SJSA1 (cell line): ENCODE measurements at regions not wholly inside any gene's neighbourhood (a gene's known extent, or its start where the extent isn't known, plus 50 kb on each side); places are given as distances from the start of the nearest gene placed in this dataset.

Experiments
- DNase-seq, 2 experiments: peaks; one replicate each; pipeline ENCODE4 v3.0.0-alpha.2; 2015 to 2020; ENCODE audit warnings: low spot score in 2 of 2, low read depth in 1 of 2
- H3K27ac ChIP-seq: fragments of 250-450 bp; sonication (Bioruptor Pico); 2 replicates; pipeline ENCODE4 v1.5.1; 2020; ENCODE audit warnings: mild to moderate bottlenecking, moderate library complexity
- H3K27me3 ChIP-seq: fragments of 250-450 bp; sonication (Bioruptor Pico); replicated peaks from 2 replicates; pipeline ENCODE4 v1.5.1; 2020; ENCODE audit warnings: mild to moderate bottlenecking, moderate library complexity
- H3K36me3 ChIP-seq: fragments of 250-450 bp; sonication (Bioruptor Pico); 2 replicates; pipeline ENCODE4 v1.5.1; 2020; ENCODE audit warnings: mild to moderate bottlenecking
- H3K4me1 ChIP-seq: fragments of 250-450 bp; sonication (Bioruptor Pico); replicated peaks from 2 replicates; pipeline ENCODE4 v1.6.1; 2021; ENCODE audit warnings: mild to moderate bottlenecking
- H3K4me3 ChIP-seq: fragments of 250-450 bp; sonication (Bioruptor Pico); 2 replicates; pipeline ENCODE4 v1.5.1; 2020; ENCODE audit warnings: mild to moderate bottlenecking
- H3K9me3 ChIP-seq: fragments of 250-450 bp; sonication (Bioruptor Pico); replicated peaks from 2 replicates; pipeline ENCODE4 v1.5.1; 2020; ENCODE audit warnings: mild to moderate bottlenecking

DNA sequence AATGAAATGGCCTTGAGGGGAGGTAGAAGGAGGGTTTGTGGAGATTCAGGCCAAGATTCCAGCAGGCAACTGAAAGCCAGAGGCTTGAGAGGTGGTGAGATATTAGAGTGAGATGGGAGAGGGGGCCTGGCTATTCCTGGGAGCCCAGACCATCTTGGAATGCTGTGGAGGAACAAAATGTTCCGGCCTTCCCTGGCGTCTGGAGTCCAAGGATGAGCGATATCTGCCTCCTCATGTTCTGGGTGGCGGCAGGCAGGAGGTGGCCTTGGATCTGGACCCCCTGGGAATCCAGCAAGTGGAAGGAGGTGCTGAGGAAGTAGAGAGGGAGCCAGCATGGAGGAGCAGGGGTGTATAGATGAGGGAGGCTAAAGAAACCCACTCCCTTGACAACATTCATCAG, 335.9 kb downstream of the CYP26B1 start:
- H3K9me3 ChIP-seq: no peaks in the 10 kb centered on the region; the same call in 1 of the 2 replicates
- no peak for DNase-seq
- H3K4me3 ChIP-seq: no peak overlapping the region
- no peaks in the 10 kb centered on the region for H3K27me3 ChIP-seq
- H3K36me3 ChIP-seq: no peaks in the 10 kb centered on the region
- H3K27ac ChIP-seq: no peak overlapping the region
- peaks cover 9% of the 10 kb centered on the region for H3K4me1 ChIP-seq

DNA sequence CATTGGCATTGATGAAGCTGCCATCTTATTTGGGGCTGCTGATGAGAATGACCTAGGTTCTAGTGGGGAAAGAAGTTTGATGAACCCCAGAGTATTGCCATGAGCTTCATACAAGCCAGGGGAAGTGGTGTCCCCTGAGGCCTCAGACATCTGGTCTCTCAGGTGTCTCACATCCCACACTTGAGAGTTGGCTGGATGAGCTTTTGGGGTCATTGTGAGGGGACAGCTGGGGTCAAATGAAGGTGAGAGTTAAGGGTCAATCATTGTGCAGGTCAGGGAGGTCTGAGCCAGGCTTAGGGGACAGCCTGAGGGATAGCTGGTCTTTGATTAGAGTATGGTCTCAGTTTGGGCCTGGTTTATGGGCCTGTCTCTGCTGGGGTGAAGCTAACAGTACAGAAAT, 336.5 kb downstream of the CYP26B1 start:
- no peaks in the 10 kb centered on the region for H3K36me3 ChIP-seq
- peak in 1 of 2 experiments; percentile 12 for DNase-seq
- H3K4me3 ChIP-seq: no peak overlapping the region
- no peaks in the 10 kb centered on the region for H3K27me3 ChIP-seq
- H3K4me1 ChIP-seq: peaks cover 9% of the 10 kb centered on the region
- H3K9me3 ChIP-seq: no peaks in the 10 kb centered on the region; the same call in 1 of the 2 replicates
- H3K27ac ChIP-seq: no peak overlapping the region

DNA sequence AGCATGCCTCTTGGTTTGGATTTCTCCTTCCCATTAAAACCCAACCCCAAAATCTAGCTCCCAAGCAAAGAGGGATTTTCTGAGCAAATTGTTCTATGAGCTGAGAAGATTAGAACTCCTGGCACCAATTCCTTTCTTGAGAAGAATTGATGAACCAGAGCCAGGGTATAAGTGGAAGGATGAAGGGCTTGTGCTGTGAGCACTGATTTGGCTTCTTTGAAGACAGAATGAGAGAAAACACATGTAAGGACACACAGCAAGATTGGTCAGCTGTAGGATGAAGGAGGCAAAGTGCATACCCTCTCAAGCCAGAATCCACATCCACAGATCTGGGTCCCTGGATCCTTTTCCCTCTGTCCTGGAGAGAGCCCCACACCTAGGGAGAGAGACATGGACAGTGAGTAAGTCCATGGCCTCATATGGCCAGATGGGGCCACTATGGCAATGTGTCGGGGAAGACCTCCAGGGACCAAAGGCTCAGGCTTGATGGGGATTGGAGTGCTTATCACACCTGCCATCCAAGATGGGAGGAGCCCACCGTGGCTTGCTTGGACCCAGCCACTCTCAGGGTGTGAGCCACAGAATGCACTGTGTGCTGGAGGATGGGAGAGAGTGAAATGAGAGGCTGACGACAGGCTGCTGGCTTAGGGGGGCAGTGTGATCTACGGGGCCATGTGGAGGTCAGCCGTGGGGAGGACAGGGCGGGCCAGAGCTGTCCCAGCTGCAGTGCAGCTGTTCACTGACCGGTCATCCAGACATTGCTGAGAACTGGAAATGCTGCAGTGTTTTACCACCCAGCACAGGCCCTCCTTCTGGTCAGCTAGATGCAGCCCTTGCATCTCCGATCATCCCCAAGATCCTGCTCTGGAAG, 339.8 kb downstream of the CYP26B1 start:
- peak in 1 of 2 experiments; percentile 31 for DNase-seq
- Histone ChIP-seq H3K4me1 (no peaks in the 10 kb centered on the region), H3K27me3 (no peaks in the 10 kb centered on the region), H3K4me3 (no peak overlapping the region), H3K36me3 (no peaks in the 10 kb centered on the region), H3K9me3 (no peaks in the 10 kb centered on the region; the same call in 1 of the 2 replicates), H3K27ac (no peak overlapping the region)

DNA sequence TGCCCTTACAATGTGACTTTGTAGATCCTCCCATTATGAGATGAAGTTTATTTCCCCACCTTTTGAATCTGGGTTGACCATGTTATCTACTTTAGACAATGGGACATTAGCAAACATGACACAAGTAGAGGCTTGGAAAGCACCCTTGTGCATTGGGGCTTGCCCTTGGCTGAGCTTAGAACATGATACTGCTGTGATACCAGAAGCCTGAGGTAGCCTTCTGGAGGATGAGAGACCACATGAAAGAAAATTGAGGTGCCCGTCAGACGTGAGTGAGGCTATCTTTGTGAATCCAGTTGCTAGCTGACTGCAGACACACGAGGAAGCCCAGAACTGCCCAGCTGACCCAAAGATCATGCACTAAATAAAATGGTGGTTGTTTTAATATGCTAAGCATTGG, 341.2 kb downstream of the CYP26B1 start:
- Histone ChIP-seq H3K4me3 (no peak overlapping the region), H3K27me3 (no peaks in the 10 kb centered on the region), H3K36me3 (no peaks in the 10 kb centered on the region), H3K4me1 (no peaks in the 10 kb centered on the region), H3K9me3 (no peaks in the 10 kb centered on the region; the same call in 1 of the 2 replicates), H3K27ac (no peak overlapping the region)
- DNase-seq: peak in 1 of 2 experiments; percentile 5

DNA sequence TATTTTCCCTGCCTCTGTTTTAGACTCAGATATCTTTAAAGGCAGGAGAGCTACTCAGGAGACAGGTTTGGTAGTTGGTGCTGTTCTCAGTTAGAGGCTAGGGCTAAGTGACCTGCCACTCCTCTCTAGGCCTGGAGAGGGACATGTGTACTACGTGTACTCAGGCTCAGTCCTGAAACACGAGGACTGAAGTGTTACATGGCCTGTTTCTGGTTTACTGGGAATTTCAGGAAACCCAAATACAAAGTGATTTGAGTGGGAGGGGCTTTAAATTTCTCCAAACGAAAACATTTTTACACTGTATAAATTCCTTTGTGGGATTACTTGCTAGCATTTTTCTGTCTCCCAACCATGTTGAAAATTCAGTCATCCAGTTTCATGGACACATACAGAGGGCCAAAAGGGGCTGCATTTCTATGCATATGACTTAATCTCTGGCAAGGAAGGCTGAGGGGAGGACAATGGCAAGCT, 343.3 kb downstream of the CYP26B1 start:
- Histone ChIP-seq H3K36me3 (no peaks in the 10 kb centered on the region), H3K27ac (no peak overlapping the region), H3K9me3 (no peaks in the 10 kb centered on the region; the same call in 1 of the 2 replicates), H3K4me1 (no peaks in the 10 kb centered on the region), H3K27me3 (no peaks in the 10 kb centered on the region), H3K4me3 (no peak overlapping the region)
- DNase-seq: no peak

DNA sequence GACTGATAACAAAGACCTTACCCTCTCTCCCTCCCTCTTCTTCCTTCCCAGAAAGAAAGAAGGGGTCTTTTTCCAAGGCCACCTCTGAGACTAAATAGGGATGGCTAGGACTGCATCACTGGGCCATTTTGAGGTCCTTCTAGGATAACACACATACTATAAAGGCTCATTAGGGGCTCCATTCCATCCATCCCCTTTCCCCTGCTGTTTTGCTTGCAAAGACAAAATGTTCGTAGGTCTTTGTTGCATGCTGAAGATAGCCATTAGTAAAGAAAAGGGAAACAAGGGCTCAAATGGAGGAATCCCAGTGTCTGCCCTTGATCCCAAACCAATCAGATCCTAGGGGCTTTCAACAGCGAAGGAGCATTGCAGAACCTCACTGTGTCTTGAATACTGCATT, 344.3 kb downstream of the CYP26B1 start:
- Histone ChIP-seq H3K36me3 (no peaks in the 10 kb centered on the region), H3K4me3 (no peak overlapping the region), H3K4me1 (no peaks in the 10 kb centered on the region), H3K27me3 (no peaks in the 10 kb centered on the region), H3K27ac (no peak overlapping the region), H3K9me3 (no peaks in the 10 kb centered on the region; the same call in 1 of the 2 replicates)
- peak in 1 of 2 experiments; percentile 0 for DNase-seq

DNA sequence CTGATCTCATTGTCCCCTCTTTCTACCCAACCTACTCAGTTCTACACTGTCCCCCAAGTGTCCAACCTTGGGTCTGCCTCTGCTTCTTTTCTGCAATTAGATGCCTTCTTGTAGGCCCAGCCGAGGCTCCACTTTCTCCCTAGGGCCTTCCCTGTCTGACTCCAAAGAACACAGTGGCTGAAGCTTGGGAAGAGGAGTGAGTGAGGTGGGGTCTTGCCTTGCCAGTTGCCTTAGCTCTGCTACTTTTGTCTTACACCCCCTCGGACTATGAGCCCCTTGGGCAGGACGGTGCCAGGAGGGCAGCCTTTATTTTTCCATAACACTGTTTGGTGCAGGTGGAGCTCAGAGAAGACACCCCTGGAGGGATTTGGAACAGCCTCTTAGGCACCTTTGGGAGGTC, 345.1 kb downstream of the CYP26B1 start:
- DNase-seq: peak in 1 of 2 experiments; percentile 17
- no peaks in the 10 kb centered on the region for H3K36me3 ChIP-seq
- no peaks in the 10 kb centered on the region for H3K4me1 ChIP-seq
- no peaks in the 10 kb centered on the region for H3K27me3 ChIP-seq
- no peak overlapping the region for H3K4me3 ChIP-seq
- no peak overlapping the region for H3K27ac ChIP-seq
- no peaks in the 10 kb centered on the region; the same call in 1 of the 2 replicates for H3K9me3 ChIP-seq

DNA sequence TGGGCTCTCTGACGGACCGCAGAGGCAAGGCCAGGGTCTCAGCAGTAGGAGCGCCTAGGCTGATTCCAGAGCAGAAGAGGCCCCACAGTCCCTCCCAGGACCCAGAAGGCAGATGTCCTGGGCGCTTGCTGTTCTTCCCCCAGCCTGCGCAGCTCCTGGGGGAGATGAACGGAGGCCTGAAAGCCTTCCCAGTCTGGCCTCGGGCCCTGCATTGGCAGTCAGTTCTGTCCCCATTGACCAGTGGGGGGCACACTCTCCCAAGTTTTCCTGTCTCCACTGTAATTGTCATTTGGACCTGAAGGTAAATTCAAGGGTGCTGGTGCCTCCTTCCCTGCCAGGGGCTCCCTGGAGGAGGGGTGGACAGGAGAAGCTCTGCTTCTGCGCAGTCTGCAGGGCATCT, 345.7 kb downstream of the CYP26B1 start:
- no peaks in the 10 kb centered on the region for H3K27me3 ChIP-seq
- peaks cover 6% of the 10 kb centered on the region for H3K4me1 ChIP-seq
- H3K9me3 ChIP-seq: no peaks in the 10 kb centered on the region
- no peak overlapping the region for H3K4me3 ChIP-seq
- no peaks in the 10 kb centered on the region for H3K36me3 ChIP-seq
- peak in 1 of 2 experiments; percentile 61 for DNase-seq
- no peak overlapping the region for H3K27ac ChIP-seq

DNA sequence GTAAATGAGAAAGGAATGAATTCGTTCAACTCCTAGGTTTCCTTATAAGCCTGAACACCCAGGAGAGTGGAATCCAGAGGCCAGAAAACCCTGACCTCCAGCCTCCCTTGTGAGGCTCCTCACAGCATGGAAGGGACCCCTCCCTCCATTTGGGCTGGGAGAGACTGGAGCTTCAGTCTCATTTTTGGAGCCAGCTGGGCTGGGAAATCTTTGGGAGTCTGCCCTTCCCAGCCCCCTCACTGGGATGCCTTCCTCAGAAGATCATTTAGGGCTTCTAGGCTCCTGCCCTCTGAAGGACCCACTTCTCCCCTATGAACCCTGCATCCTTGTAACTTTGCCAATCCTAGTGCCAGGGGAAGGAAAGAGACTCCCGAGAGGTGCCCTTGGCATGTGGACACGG, 346.1 kb downstream of the CYP26B1 start:
- peaks cover 10% of the 10 kb centered on the region for H3K4me1 ChIP-seq
- no peaks in the 10 kb centered on the region for H3K27me3 ChIP-seq
- no peak overlapping the region for H3K4me3 ChIP-seq
- H3K27ac ChIP-seq: no peak overlapping the region
- no peak for DNase-seq
- H3K36me3 ChIP-seq: no peaks in the 10 kb centered on the region
- no peaks in the 10 kb centered on the region for H3K9me3 ChIP-seq

DNA sequence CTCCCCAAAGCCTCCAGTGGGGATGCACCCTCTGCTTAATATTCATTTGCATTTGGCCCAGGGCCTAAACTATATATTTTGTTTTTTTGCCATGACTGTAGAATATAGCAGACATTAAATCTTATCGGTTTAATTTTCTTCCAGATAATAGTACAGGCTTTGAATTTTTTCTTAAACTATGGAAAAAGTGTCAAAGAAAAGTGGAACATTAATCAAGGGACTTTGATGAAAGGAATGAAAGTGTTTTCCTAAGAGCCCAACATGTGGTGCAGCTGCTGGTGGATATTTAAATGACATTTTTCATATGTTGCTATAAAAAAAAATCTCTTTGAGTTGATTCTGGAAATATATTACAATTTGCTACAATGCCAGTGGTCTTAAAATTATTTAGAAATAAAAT, 346.8 kb downstream of the CYP26B1 start:
- H3K9me3 ChIP-seq: no peaks in the 10 kb centered on the region
- H3K4me3 ChIP-seq: no peak overlapping the region
- no peak for DNase-seq
- H3K36me3 ChIP-seq: no peaks in the 10 kb centered on the region
- H3K27ac ChIP-seq: no peak overlapping the region
- peaks cover 17% of the 10 kb centered on the region for H3K4me1 ChIP-seq
- no peaks in the 10 kb centered on the region for H3K27me3 ChIP-seq

DNA sequence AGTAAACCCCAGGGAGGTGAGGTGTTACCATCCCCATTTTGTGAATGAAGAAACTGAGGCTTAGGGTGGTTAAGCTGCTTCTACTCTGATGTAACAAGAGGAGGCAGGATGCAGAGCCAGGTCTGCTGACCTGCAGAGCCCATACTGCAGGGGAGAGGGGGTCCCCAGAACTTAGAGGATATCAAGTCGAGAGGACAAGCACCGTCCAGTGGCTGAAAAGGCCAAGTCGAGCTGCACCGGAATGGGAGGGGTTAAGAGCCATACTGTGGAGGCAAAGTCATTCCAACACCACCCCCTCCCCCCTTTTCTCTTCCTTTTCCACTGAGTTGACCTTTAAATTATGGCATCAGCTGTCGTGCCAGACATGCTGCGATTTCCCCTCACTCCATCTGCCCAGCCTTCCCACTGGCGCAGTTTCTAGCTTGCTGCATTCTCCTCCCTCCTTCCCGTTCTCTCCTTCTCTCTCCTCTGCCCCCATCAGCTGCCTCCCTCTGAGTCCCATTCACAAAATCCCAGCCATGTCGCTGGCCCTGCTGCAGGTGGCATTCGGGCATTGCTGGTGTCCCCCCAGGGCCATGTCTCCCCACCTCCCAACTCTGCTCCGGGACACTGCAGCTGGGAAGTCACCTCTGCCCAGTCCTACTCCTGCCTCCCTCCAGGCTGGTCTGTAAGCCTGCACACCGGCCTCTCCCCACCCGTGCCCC, 346.9 kb downstream of the DYSF start:
- H3K27ac ChIP-seq: no peak overlapping the region
- H3K36me3 ChIP-seq: no peaks in the 10 kb centered on the region
- H3K27me3 ChIP-seq: no peaks in the 10 kb centered on the region
- peak in 1 of 2 experiments; percentile 23 for DNase-seq
- H3K4me1 ChIP-seq: peaks cover 23% of the 10 kb centered on the region
- no peak overlapping the region for H3K4me3 ChIP-seq
- H3K9me3 ChIP-seq: no peaks in the 10 kb centered on the region

DNA sequence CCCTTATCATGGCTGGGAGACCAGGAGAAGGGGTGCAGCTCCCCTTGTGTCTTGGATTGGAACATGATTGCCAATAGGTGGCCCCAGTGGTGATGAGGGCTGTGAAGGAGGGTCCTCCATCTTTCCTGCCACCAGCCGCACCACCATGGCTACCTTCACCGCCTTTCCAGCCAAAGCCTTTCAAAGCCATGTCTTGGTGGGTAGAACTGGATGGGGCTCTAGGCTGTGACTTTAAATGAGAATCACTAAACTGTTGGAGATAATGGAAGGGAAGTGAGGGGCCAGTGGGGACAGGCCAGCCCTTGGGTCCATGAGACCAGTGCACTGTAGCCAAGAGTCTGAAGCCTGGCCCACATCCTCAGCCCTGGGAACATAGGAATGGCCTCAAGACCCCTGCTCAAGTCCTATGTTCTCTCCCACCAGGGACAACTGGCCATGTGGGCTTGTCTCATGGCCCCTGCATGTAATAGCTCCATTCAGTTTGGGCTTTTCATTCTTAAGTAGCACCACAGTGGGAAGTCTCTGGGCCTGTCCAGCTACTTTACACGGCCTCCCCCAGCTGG, 345.7 kb downstream of the DYSF start:
- Histone ChIP-seq H3K36me3 (no peaks in the 10 kb centered on the region), H3K4me1 (peaks cover 34% of the 10 kb centered on the region), H3K27me3 (no peaks in the 10 kb centered on the region), H3K9me3 (no peaks in the 10 kb centered on the region), H3K4me3 (no peak overlapping the region), H3K27ac (no peak overlapping the region)
- DNase-seq: peak in 1 of 2 experiments; percentile 25

DNA sequence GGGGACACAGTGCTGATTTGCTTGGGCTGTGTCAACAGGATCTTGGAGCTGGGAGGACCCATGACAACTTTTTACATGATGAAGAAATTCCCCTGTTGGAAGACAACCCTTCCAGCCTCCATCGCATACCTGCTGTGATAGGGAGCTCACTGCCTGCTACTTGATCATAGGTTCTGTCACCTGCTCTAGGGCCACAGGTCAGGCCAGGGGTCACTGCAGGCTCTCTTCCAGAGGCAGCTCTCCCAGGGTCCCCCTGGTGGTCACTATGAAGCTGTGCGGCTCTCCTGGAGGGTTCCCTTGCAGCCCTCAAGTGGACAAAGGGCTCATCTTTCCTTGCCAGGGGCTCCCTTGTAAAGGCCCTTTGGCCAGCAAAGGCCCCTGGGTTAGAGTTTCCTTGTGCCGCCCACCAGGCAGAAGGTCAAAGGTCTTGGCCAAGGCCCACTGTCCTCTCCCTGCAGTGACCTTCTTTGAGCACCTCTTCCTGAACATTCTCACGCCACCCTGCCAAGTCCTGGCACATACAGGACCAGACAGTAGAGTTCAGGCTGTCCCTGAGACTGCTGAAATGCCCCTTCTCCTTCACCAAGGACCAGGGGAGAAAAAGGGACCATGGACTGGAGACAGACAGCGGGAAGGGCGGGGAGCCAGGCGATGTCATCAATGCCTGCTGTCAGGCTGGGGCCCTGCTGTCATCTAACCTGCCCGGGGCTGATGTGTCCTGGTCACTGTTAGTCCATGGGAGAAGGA, 345.1 kb downstream of the DYSF start:
- no peak overlapping the region for H3K4me3 ChIP-seq
- no peak overlapping the region for H3K27ac ChIP-seq
- H3K27me3 ChIP-seq: no peaks in the 10 kb centered on the region
- peak; percentile 55 to 58 for DNase-seq
- H3K9me3 ChIP-seq: no peaks in the 10 kb centered on the region
- peaks cover 41% of the 10 kb centered on the region for H3K4me1 ChIP-seq
- no peaks in the 10 kb centered on the region for H3K36me3 ChIP-seq
